Mucosa of descending colon (tissue), 3 donors: ENCODE measurements at regions not wholly inside any gene's neighbourhood (a gene's known extent, or its start where the extent isn't known, plus 50 kb on each side); places are given as distances from the start of the nearest gene placed in this dataset.

Experiments
- ATAC-seq: fragments of 200-7000 bp; cut with Tn5 transposase; one replicate; pipeline ENCODE4 v1.9.1; 2020; ENCODE audit warnings: mild to moderate bottlenecking, moderate library complexity
- DNase-seq, 3 donors: peaks; one replicate each; pipeline ENCODE4 v3.0.0-alpha.2; 2020
- H3K36me3 ChIP-seq: fragments of 200-600 bp; one replicate; pipeline ENCODE4 v1.8.0; 2021; ENCODE audit warnings: low read depth, mild to moderate bottlenecking
- H3K4me1 ChIP-seq: fragments of 200-600 bp; one replicate; pipeline ENCODE4 v1.8.0; 2021; ENCODE audit warnings: low read depth, mild to moderate bottlenecking
- H3K4me3 ChIP-seq: fragments of 200-600 bp; one replicate; pipeline ENCODE4 v1.8.0; 2021; ENCODE audit warnings: mild to moderate bottlenecking
- H3K9me3 ChIP-seq: fragments of 200-600 bp; one replicate; pipeline ENCODE4 v1.8.0; 2021; ENCODE audit warnings: mild to moderate bottlenecking
- intact Hi-C, 2 donors: fragments of 100-400 bp; cut with DNase I in 1 of 2; cut with micrococcal nuclease in 1 of 2; formaldehyde crosslinking; loops; one replicate each; pipeline versions ENCODE4 v1.11.0 to v1.11.1; 2022; cut with DNase I, micrococcal nuclease
- TF ChIP-seq, protein P1 (sequence below): fragments of 200-600 bp; IDR thresholded peaks from one replicate; pipeline ENCODE4 v1.8.0; 2022; ENCODE audit warnings: antibody characterized with exemption, mild to moderate bottlenecking
- donor health status: DM: no; HTN: no; CAD: no; lungs with moderate emphysema.
- donor health status: DM: no; HTN: no; CAD: no.
- donor health status: DM: no; HTN: yes; CAD: no.

DNA sequence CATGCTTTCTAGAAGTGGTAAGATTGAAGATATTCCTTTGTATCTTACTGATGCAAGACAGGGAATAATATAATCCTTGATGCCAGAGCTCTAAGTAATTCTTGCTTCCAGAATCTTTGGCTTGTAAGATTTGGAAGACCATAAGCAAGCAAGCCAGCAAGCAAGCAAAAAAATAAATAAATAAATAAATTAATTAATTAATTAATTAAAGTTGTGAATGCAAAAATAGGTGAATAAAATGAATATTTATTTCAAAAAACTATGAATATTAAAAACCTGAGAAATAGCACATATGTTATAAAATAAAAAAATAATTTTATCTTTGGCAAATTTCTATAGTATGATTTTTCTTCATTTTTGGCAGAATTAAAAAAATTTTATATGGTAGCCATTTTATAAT is 750.2 kb upstream of the ARRDC4 start:
- intact Hi-C loops = no loop called here
- ATAC-seq (no peak), DNase-seq (no peak)
- H3K36me3 ChIP-seq = no peaks in the 10 kb centered on the region
- no peaks in the 10 kb centered on the region for H3K4me1 ChIP-seq
- no peak overlapping the region for H3K4me3 ChIP-seq
- TF ChIP-seq, protein P1, sequence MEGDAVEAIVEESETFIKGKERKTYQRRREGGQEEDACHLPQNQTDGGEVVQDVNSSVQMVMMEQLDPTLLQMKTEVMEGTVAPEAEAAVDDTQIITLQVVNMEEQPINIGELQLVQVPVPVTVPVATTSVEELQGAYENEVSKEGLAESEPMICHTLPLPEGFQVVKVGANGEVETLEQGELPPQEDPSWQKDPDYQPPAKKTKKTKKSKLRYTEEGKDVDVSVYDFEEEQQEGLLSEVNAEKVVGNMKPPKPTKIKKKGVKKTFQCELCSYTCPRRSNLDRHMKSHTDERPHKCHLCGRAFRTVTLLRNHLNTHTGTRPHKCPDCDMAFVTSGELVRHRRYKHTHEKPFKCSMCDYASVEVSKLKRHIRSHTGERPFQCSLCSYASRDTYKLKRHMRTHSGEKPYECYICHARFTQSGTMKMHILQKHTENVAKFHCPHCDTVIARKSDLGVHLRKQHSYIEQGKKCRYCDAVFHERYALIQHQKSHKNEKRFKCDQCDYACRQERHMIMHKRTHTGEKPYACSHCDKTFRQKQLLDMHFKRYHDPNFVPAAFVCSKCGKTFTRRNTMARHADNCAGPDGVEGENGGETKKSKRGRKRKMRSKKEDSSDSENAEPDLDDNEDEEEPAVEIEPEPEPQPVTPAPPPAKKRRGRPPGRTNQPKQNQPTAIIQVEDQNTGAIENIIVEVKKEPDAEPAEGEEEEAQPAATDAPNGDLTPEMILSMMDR = no peak
- H3K9me3 ChIP-seq = no peaks in the 10 kb centered on the region

- intact Hi-C loops = no loop called here
- ATAC-seq = no peak
- TF ChIP-seq, protein P1 = no peak
- H3K4me1 ChIP-seq = no peaks in the 10 kb centered on the region
- H3K4me3 ChIP-seq = no peak overlapping the region
- no peaks in the 10 kb centered on the region for H3K36me3 ChIP-seq
- H3K9me3 ChIP-seq = no peaks in the 10 kb centered on the region
- no peak for DNase-seq
Measured at GRCh38 chr15:97215629-97216028, 744.9 kb upstream of the ARRDC4 start.

DNA sequence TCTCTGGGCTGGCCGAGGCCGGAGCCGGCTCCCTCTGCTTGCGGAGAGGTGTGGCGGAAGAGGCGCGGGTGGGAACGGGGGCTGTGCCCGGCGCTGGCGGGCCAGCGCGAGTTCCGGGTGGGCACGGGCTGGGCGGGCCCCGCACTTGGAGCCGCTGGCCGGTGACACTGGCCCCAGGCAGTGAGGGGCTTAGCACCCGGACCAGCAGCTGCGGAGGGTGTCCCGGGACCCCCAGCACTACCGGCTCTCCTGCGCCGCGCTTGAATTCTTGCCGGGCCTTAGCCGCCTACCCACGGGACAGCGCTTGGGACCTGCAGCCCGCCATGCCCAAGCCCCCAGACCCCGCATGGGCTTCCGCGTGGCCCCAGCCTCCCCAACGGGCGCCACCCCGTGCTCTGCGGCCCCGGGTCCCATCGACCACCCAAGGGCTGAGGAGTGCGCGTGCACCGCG is 736.3 kb upstream of the ARRDC4 start:
- intact Hi-C loops = no loop called here
- Histone ChIP-seq H3K4me1 (no peaks in the 10 kb centered on the region), H3K36me3 (no peaks in the 10 kb centered on the region), H3K4me3 (no peak overlapping the region), H3K9me3 (no peaks in the 10 kb centered on the region)
- no peak for DNase-seq
- TF ChIP-seq, protein P1 = no peak
- ATAC-seq = no peak

DNA sequence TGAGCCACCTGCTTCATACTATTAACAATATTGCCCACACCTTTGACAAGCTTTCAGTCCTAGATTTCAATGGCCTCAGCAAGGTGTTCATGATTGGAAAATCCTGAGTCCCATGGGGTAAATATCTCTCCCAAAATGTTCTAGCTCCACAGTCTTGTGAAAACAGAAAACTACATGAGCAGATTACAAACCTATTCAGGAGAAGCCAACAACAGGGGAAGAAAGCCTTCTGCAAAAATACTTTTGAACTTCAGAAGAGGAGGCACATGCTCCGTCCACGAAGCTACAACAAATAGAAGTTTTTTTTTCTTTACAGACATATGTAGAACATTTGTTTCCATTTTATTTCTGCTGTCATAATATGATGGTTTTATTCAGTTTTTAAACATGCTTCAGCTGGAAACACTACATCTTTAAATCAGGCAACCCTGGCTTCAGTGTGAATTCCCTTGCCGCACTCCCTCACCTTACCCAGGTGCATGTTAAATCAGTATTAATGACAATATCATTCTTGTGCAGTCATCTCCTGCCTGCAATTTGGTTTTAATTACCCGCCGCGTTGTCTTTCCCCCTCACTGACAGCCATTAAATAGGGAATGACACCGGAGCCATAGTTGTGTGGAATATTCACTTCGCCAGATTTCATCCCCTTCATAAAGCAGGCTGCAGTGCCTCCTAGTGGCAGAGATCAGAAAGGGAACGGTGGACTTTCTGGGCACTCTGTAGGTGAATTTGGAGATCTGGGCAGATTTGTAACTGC is 725.5 kb upstream of the ARRDC4 start:
- ATAC-seq = peak; percentile 63
- TF ChIP-seq, protein P1 = peak; percentile 55
- Histone ChIP-seq H3K9me3 (no peaks in the 10 kb centered on the region), H3K4me1 (no peaks in the 10 kb centered on the region), H3K36me3 (no peaks in the 10 kb centered on the region), H3K4me3 (no peak overlapping the region)
- peak in 2 of 3 donors; percentile 39 to 63 for DNase-seq
- intact Hi-C loops = no loop called here

- H3K36me3 ChIP-seq = no peaks in the 10 kb centered on the region
- no peak overlapping the region for H3K4me3 ChIP-seq
- H3K9me3 ChIP-seq = no peaks in the 10 kb centered on the region
- TF ChIP-seq, protein P1 = no peak
- intact Hi-C loops = no loop called here
- ATAC-seq = no peak
- no peak for DNase-seq
- no peaks in the 10 kb centered on the region for H3K4me1 ChIP-seq
Measured at GRCh38 chr15:97235611-97235985, 724.9 kb upstream of the ARRDC4 start.

- DNase-seq = no peak
- no peaks in the 10 kb centered on the region for H3K36me3 ChIP-seq
- intact Hi-C loops = no loop called here
- no peak overlapping the region for H3K4me3 ChIP-seq
- TF ChIP-seq, protein P1 = no peak
- ATAC-seq = no peak
- H3K9me3 ChIP-seq = no peaks in the 10 kb centered on the region
- H3K4me1 ChIP-seq = no peaks in the 10 kb centered on the region
Measured at GRCh38 chr15:97236140-97236539, 724.4 kb upstream of the ARRDC4 start.
